HG02678 (cell line): ENCODE measurements at regions not wholly inside any gene's neighbourhood (a gene's known extent, or its start where the extent isn't known, plus 50 kb on each side); places are given as distances from the start of the nearest gene placed in this dataset.
A peak's percentile ranks its signal among the peaks of the same experiment; 100 is the strongest.

ENCODE experiments used
- ATAC-seq: cut with Tn5 transposase; IDR thresholded peaks from one replicate; pipeline ENCODE4 v1.9.1; 2021; ENCODE audit warnings: mild to moderate bottlenecking, moderate library complexity; ENCODE audit not compliant: unreplicated experiment

DNA sequence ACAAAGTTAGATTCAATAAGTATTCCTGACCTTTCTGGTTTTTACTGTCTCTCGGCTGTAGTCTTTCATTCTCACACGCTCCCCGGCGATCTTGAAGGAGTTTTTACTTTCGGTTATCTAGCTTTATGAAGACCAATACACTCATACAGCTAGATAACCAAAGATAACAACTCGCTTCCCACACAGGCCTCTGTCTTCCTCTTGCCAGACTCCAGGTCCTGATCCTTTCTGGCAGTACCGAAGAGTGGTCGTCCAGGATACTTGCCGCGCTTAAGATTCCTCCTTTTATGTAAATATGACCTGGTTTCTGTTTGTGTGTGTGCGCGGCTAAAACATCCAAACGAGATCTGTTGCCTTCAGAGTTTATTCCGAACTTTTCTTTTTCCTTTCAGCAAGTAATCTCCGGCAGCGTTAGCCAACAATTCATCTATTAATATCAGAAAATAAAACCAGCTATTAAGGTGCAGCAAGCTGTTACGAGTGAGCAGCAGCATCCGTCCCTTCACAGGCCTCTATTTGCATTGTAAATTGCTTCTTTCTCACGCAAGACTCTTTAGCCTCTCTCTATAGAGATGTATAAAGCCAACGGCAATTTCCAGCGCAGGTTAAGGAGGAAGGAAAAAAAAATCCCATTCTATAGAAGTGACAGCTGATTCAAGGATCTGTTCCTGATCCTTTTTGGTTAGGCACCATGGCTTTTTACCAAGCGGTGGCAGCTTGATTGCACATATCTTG is 216.1 kb downstream of the MEF2C start:
- peak; percentile 76 for ATAC-seq

DNA sequence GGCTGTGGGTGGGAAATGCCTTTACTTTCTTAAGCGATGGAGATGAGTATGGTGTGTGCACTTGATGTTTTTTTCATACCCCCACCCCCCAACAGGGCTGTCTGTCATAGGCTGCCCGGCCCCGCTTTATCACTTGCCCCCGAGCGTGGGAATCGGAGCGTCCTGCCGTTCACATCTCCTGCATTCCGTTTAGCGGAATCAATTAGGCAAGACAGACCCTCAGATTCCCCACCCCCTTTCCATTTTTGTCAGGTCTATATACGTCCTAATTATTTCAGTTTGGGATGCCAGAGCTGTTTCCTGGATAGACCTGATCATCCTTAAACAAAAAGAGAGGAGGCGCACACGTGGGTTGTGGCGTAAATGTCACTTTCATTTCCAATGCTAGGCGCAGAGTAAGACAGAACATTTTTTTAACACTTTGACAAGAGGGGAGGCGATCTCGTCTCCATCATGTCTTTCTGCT is 217.2 kb downstream of the MEF2C start:
- no peak for ATAC-seq

DNA sequence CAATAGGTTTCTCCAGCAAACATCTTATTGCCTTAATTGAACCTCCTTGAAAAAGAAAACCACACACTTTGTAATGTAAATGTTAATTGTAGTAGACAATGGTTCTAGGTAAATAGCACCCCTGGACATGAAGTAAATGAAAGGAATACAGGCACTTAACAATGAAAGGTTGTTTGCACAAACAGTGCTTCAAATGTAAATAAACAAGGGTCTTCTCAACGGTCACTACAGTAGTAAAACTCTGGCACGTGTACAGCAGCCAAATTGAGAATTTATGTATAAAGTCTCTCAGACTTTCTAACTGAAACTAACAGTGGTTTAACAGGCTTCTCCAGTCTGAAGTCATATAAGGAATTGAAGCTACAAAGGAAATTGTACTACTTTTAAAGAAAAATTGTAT is 218.3 kb downstream of the MEF2C start:
- ATAC-seq, result no peak

DNA sequence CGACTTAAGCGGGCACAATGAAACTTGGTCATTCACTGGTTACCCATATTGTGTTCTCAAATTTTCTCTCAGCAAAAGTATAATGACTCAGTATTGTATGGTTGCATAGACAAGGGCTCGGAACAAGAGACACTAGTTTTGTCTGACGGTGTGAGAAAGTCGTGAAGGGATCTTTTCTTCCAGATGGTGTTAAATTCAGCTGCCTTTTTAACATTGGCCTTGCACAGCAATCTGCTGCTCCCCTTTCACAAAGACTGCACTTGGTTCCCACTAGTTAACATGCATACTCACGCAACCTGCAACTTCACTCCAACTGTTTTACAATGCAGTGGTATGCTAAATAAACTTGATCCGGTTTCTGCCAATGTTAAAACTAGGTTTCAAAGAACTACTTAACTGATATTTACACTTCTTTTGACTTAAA is 219.2 kb downstream of the MEF2C start:
- ATAC-seq, result no peak

DNA sequence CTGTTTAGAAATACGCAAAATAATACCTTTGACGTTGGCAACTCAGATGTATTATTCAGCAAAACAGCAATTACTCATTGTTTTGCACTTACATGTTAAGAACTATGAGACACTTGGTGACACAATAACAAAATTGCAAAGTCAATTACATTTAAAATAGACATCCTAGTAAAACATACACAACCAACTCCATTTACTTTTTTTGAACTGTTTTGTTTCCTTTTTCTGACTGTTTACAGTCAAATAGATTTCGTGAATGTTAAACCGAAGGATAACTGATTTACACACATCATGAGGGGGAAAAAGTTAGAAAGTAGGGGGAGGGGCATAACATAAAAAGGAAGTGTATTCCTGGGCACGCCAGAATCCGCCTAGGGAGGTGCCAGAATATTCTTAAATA is 220.1 kb downstream of the MEF2C start:
- ATAC-seq, result no peak

DNA sequence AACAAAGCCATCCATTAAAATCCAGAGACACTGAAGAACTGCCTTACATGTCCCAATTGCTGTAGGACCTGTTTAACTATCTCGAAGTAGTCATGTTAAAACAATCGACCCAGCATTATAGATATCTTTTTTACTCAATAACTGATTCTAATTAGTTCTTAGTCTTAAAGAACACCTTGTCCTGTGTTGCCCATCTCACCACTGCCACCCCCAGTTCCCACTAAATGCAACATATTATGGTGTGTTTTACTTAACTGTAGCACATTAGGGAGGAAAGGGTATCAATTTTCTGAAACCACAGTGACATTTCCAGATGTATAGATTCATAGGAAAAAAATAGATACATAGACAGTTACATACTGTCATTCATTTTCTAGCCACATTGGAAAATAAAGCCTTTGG is 221.2 kb downstream of the MEF2C start:
- no peak for ATAC-seq

DNA sequence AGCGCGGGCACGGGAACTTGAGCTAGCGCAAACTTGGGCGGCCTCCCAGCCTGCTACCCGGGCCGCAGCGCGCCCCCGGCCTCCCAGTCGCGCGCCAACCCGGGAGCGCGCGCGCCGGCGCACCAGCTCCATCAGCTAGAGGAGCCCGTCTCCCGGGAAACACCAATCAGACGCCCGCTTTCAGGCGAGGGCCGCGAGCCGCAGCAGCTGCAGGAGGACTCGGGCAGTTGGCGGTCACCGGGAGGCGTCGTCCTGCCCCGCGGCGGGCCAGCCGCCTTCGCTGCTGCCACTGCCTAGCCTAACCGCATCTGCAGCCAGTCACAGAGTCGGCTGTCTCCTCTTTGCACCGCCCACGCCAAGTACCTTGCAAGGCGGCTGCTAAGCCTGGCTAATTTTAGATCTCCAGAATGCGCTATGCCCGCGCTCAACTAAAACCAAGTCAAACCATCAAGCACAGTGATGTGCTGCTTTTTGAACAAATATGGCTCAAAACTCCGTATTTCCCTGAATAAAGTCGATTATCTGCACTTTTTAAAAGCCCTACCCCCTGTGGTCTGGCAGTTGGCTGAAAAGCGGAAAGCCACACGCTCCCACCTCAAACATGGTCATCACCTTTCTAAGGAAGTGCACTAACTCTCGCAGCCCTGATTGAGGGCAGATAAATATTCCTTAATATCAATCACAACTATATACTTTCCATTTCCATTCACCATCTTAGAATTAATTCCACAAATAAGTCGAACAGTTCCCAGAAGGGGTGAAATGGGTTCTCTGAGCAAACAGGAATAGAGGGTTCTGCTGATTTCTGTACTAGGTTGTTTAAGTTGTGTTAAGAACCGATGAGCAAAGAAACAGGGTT is 221.8 kb downstream of the MEF2C start:
- ATAC-seq, result peak; percentile 71

DNA sequence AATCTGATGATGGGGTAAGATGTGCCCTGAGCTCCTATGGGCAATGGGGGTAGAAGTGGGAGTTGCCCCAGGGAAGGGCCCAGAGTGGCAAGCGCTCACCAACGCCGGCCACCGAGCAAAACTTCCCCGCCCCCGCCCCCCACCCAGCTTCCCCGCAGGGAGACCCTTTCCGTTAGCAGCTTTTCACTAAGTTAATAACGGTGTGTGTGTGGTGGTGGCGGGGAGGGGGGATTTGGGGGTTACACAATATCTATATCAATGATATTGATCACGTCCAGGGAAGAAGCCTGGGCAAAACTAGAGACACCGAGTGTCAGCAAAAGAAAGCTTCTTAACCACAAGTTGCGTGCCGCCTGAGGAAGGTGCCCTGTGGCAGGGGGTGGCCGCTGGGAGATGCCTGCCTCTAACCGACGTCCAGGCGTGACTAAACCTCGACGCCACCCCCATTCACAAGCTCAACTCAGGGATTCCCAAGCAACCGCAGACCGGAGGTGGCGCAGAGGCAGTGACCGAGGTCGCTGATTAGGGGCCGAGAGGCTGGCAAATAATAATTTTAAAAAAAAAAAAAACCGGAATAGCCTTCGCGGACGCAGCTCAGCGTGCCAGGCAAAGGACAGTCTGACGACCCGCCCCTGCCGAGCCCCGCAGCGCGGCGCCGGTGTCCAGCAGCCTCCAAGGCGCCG is 222.6 kb downstream of the MEF2C start:
- ATAC-seq, result peak; percentile 16

DNA sequence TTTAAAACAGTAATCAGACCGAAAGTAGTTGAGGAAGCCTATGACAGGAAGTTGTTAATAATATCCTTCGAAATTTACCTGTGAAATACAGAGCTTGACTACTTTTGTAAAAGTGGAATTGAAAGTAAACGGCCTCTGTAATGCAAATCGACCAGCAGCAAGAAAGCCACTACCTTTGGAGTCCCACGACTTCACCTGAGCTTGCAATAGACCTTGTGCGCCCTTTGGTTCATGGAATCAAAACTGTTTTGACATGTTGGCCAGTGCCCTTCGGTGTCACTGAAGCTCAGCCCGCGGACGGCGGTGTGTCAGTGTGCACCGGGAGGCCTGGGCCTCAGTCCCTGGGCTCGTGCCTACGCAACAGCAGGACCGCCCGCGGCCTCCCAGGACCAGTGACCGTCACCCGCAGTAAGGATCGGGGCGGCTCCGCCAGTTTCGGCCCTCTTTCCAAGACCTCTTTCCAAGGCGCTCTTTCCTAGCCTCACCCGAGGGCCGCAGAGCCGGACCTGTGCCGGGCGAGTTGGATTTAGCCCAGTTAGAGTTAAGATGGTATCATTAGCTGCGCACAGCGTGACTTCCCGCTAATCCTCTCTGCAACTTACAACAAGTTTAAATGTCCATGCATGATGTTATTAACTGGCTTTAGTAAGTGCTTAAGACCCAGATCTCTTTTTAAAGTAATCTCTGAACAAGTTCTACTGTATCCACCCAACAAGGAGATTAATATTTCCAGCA is 223.3 kb downstream of the MEF2C start:
- peak; percentile 43 for ATAC-seq

DNA sequence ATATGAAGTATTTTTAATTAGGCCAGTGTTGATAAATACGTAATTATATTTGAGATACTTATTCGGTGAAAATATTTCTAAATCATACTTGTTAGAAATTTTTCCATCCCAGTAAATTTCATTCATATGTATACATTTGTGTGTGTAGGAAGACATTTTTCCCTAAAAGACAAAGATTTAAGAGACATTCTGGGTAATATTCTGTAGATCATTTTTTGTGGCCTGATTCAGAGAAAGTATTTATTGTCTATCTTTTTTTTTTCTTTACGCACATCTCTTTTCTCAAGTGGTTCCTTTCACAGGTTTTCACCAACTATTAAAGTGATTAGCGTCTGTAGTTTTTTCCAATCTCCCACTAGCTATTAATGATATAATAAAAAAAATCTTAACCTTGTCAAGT is 224.1 kb downstream of the MEF2C start:
- no peak for ATAC-seq

DNA sequence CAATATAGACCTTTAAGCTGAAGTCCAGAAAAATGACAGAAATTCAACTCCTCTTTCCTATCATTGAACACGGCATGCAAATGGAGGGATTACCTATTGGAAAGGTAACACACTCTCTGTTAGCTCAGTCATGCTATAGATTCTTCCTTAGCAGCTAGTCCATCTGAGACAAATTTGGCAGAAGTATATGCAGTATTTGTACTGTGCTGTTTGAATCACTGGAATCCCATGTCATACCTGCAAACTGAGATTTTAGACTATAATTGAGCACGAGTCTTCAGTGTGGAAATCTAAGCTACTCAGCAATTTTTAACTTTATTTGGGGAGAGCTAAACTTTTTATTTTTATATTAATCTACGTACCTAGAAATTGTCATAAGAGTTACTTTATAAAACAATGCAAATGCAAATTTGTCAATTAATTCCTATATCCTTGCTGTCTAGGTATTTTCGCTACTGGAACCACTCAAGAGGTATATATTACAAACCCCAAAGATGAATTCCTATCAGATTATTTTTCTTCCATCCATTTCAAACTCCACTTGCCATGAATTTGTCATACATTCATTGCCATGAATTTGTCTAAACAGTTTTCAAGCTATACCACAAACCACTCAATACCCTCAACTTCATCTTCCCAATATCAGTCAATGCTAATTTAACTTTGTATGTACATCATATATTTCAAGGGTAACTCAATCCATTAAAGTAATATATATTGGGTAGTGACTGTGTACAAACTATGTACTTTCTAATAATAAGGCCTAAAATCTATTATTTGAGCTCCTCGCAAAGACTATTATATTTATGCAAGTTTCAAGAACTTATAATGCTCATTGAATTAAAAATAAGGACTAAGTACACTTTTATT is 224.8 kb downstream of the MEF2C start:
- no peak for ATAC-seq

DNA sequence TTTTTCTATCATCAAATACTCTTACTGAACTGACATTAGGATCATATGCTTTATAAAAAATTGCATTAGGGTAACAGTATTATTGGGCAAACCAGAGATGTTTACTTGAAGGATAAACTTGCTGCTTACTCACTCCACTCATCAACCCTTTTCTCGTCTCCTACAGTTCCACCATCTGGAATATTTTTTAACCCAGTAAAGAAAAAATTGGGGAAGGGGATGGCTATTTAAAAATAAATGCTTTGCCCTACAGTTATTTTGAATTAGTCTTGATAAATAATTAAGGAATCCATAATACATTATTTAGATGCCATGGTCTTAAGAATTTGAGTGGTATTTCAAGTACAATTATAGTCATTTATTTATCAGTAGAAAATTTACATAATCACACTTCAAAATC is 225.8 kb downstream of the MEF2C start:
- no peak for ATAC-seq

DNA sequence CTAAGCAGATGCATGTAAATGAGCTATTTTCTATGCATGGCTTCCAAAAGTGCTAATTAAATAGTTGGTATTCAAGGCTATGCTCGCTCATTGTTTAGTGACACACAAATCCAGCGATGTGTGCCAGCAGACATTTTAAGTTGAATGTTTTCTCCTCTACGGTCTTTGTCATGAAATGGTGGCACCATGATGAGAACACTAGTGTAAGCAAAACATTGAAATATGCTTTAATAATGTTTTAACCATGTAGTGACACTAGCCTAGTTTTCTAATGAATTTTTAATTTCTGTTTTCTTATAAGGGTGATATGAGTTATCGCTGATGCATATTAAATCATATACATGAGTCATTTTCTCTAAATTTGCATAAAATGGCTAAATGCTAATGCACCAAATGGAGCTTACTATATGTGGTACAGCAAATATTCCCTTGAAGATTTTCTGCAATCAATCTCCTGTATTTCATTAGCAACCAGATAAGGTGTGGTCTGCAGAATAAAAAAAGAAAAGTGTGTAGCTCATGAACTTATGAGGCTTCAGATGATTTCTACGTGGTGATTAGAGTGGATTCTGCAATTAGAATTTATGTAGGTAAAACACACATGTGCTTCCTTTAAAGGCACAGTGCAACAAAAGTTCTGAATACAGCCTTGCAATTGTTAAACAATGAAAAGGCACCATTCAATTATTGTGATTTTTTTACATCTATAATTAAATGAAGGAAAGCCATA is 226.6 kb downstream of the MEF2C start:
- ATAC-seq, result no peak

DNA sequence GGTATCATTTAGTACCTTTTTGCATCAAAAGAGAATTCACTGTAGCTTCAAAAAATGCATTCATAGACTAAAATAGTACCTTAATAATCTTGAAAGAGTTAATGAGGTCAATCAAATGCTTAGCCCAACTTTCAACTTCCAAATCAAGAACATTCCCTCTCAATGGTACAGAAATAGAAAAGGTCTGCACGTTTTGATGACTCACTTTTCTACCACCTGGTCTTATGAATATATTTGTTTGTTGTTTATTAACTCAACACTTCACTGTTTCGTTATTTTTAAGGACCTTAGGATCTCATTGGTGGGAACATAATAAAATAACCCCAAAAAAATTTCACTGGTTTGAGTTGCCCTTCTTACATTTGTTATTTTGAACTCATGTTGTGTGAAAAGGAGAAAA is 229.5 kb downstream of the MEF2C start:
- no peak for ATAC-seq

DNA sequence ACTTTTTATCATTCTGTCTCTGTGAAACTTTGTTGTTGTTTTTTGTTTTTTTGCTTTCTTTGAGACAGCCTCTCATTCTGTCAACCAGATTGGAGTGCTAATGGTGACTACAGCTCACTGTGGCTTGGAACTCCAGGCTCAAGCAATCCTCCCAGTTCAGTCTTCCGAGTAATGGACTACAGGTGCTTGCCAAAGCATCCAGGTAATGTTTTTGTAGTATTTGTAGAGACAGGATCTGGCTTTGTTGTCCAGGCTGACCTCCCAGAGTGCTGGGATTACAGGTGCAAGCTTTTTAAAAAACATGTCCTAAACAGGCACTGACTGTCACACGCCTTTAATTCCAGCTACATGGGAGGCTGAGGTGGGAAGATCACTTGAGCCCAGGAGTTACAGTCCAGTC is 235.1 kb downstream of the MEF2C start:
- ATAC-seq, result no peak

DNA sequence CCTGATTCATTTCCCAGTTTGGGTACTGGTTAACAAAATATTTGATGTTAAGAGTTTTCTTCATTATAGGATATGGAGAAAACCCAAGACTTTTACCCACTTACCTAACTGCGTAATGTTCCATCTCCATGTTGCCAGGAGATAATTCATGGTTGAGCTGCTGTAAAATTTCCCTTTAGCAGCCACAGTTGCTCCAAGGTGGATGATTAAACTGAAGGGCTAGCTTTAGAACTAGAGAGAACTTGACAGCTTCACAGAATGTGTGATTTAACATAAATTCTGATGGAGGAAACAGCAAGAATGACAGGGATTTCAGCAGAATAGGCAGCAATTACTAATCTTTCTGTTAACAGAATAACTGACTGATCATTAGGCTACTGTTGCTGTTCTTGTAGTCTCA is 236.1 kb downstream of the MEF2C start:
- ATAC-seq, result no peak

DNA sequence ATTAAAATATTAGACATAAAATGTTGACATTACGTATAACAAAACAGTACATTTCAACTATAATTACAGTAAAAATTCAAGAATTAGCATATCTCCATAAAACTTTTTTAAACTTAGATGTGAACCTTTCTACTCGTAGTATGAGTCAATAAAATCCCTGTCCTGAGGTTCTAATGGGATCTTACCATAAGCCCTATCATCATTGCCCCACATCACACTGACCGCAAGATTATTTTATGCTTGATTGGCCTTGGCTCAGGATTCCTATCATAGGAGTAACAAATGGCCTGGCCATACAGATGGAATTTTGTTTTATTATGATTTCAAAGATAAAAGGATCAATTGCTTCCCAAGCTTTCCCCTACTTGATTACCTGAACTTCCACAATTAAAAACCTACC is 238.3 kb downstream of the MEF2C start:
- ATAC-seq, result no peak

DNA sequence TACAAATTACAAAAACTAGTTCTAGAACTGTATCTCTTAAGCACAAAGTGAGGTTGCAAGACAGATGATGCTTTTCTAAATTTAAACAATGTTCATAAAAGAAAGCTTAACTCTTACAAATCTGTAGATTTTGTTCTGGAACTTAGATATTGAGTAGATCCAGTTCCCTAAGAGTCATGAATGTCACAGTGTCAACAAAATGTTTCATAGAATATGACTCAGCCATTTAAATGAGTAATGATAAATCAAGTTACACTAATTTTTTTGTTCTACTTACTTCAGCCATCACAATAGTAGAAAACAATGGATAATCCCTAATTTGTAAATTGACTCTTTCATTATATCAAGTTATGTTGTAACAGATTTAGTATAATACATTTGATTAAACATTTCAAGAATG is 239.7 kb downstream of the MEF2C start:
- no peak for ATAC-seq

DNA sequence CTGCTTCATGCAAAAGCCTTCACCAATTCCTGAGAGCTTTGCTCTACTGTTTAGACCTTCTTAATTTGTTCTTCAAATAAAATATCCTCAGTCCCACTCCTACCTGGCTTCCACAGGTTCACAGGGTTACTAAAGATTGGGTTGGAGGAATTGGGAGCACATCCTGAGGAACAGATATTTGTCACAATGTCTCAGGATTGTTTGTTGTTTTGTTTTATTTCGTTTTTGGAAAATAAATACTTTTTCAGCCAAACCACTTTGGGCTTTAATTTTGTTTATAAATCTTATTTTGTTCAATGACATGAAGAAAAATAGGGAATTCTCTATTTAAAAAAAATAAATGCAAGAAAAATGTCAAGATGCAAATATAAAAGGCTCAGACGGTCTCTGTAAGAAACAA is 249.0 kb downstream of the MEF2C start:
- ATAC-seq, result no peak
